ENCODE measurements at regions not wholly inside any gene's neighbourhood (a gene's known extent, or its start where the extent isn't known, plus 50 kb on each side); places are given as distances from the start of the nearest gene placed in this dataset.

DNA sequence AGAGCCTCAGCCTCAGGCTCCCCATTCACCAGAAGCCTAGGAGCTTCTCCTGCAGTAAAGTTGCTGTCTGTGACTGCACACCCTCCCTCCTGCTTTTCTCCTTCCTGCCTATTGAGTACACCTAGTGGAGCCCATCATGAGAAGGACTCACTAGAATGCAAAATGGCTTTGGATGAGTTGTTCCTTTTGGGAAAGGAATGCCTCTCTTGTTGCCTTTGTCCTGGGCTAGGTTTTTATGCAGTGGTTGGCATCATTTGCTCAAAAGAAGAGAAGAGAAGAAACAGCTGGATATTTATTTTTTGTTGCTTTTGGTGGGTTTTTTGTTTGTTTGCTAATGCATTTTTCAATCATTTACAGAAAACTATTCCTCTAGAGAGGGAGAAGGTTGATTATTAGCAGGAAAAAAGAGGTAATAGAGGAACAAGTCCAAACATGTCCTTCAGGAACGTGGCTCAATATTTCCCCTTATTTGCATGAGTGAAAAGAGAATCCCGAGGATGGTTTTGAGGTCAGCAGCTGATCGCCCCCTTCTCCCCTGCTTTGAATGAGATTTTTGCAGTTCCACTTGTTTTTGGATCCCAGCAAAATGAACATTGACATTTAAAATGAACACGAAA, 369.9 kb upstream of the NRP1 start:
- no peaks in the 10 kb centered on the region for H3K4me1 ChIP-seq (ENCODE audit: insufficient read depth, low read length, poor library complexity, severe bottlenecking)
- no peak overlapping the region for H2AFZ ChIP-seq (ENCODE audit: low read length)
- no peaks in the 10 kb centered on the region for H3K27me3 ChIP-seq (ENCODE audit: insufficient read depth, low read length, poor library complexity, severe bottlenecking)
- H3K9ac ChIP-seq (ENCODE audit: low read depth, low read length, poor library complexity, severe bottlenecking): no peak overlapping the region
- no peak overlapping the region for H3K4me2 ChIP-seq (ENCODE audit: low read depth, low read length, poor library complexity, severe bottlenecking)
- no peaks in the 10 kb centered on the region for H3F3A ChIP-seq (ENCODE audit: low read depth)
- H3K9me2 ChIP-seq (replicated peaks; ENCODE audit: low read depth, low read length): no peaks in the 10 kb centered on the region
- TF ChIP-seq, protein P1, sequence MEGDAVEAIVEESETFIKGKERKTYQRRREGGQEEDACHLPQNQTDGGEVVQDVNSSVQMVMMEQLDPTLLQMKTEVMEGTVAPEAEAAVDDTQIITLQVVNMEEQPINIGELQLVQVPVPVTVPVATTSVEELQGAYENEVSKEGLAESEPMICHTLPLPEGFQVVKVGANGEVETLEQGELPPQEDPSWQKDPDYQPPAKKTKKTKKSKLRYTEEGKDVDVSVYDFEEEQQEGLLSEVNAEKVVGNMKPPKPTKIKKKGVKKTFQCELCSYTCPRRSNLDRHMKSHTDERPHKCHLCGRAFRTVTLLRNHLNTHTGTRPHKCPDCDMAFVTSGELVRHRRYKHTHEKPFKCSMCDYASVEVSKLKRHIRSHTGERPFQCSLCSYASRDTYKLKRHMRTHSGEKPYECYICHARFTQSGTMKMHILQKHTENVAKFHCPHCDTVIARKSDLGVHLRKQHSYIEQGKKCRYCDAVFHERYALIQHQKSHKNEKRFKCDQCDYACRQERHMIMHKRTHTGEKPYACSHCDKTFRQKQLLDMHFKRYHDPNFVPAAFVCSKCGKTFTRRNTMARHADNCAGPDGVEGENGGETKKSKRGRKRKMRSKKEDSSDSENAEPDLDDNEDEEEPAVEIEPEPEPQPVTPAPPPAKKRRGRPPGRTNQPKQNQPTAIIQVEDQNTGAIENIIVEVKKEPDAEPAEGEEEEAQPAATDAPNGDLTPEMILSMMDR (conservative IDR thresholded peaks at IDR 0.05; ENCODE audit: low read length): no peak
- no peak for TF ChIP-seq EZH2phosphoT487 (IDR thresholded peaks at IDR 0.05; ENCODE audit: borderline replicate concordance)
- no peaks in the 10 kb centered on the region for H3K36me3 ChIP-seq (ENCODE audit: insufficient read depth, low read length)
- H4K20me1 ChIP-seq (ENCODE audit: insufficient read depth, low read length, poor library complexity, severe bottlenecking): no peaks in the 10 kb centered on the region
- H3K79me2 ChIP-seq (ENCODE audit: insufficient read depth, low read length): no peaks in the 10 kb centered on the region
- H3K4me3 ChIP-seq (ENCODE audit: low read length, poor library complexity, severe bottlenecking): no peak overlapping the region
- no peaks in the 10 kb centered on the region for H3K9me3 ChIP-seq (ENCODE audit: insufficient read depth, low read depth, low read length)

DNA sequence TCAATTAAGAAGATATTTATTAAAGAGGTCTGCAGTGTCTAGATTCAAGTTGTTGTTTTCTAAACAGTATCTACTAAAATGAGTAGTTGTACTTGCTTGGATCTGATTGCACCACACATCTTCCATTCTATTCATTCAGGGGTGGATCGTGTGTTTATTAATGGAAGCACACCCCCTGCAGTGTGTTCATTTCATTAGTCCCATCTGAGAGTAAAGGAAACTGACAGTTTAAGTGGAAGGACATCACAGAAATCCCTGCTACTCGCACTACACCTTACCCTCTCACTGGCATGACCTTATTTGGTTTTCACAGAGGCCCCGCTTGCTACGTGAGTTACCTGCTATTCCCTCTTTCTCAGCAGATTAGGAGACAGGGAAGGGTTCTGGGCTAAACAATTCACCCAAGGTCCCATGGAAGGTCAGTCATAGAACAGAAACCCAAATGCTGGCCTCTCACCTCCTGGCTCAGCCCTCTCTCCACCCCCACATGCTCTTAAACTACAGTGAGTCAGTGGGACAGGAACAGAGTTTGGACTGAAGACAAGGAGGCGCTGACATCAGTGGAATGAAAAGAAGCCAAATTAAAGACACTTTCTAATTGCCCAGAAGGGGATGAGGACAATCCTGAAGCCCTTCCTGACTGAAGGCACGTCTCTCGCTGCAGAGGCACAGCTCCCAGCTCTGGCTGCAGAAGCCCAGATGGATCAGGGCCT, 369.2 kb upstream of the NRP1 start:
- no peak overlapping the region for H2AFZ ChIP-seq (ENCODE audit: low read length)

DNA sequence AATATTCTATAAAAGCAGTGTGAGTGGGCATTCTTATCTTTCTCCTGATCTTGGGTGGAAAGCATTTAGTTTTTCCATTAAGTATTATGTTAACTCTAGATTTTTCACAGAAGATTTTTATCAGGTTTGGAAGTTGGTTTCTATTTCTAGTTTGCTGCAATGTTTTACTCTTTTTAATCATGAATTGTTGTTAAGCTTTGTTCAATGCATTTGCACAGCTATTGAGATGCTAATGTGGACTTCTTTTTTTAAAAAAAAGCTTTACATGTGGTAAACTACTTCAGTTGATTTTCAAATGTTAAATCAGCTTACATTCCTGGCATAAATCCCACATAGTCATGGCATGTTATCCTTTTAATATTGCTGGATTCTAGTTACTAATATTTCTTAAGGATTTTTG, 363.6 kb upstream of the NRP1 start:
- H3K27me3 ChIP-seq (ENCODE audit: insufficient read depth, low read length, poor library complexity, severe bottlenecking): no peaks in the 10 kb centered on the region

More for the DNA sequence above, 369.2 kb upstream of the NRP1 start:
- H3F3A ChIP-seq (ENCODE audit: low read depth): no peaks in the 10 kb centered on the region
- H3K4me2 ChIP-seq (ENCODE audit: low read depth, low read length, poor library complexity, severe bottlenecking): no peak overlapping the region
- H3K9me2 ChIP-seq (replicated peaks; ENCODE audit: low read depth, low read length): no peaks in the 10 kb centered on the region
- no peaks in the 10 kb centered on the region for H3K27me3 ChIP-seq (ENCODE audit: insufficient read depth, low read length, poor library complexity, severe bottlenecking)
- H3K9ac ChIP-seq (ENCODE audit: low read depth, low read length, poor library complexity, severe bottlenecking): no peak overlapping the region
- no peak for TF ChIP-seq EZH2phosphoT487 (IDR thresholded peaks at IDR 0.05; ENCODE audit: borderline replicate concordance)
- TF ChIP-seq, protein P1 (conservative IDR thresholded peaks at IDR 0.05; ENCODE audit: low read length): no peak
- H3K4me1 ChIP-seq (ENCODE audit: insufficient read depth, low read length, poor library complexity, severe bottlenecking): no peaks in the 10 kb centered on the region
- no peaks in the 10 kb centered on the region for H3K9me3 ChIP-seq (ENCODE audit: insufficient read depth, low read depth, low read length)
- no peaks in the 10 kb centered on the region for H3K36me3 ChIP-seq (ENCODE audit: insufficient read depth, low read length)
- no peaks in the 10 kb centered on the region for H4K20me1 ChIP-seq (ENCODE audit: insufficient read depth, low read length, poor library complexity, severe bottlenecking)
- no peak overlapping the region for H3K4me3 ChIP-seq (ENCODE audit: low read length, poor library complexity, severe bottlenecking)
- H3K79me2 ChIP-seq (ENCODE audit: insufficient read depth, low read length): no peaks in the 10 kb centered on the region

More for the DNA sequence above, 363.6 kb upstream of the NRP1 start:
- H3K4me3 ChIP-seq (ENCODE audit: low read length, poor library complexity, severe bottlenecking): no peak overlapping the region
- H3K4me2 ChIP-seq (ENCODE audit: low read depth, low read length, poor library complexity, severe bottlenecking): no peak overlapping the region
- H3K4me1 ChIP-seq (ENCODE audit: insufficient read depth, low read length, poor library complexity, severe bottlenecking): no peaks in the 10 kb centered on the region
- H3K9me2 ChIP-seq (replicated peaks; ENCODE audit: low read depth, low read length): no peaks in the 10 kb centered on the region
- no peak overlapping the region for H2AFZ ChIP-seq (ENCODE audit: low read length)
- no peaks in the 10 kb centered on the region for H3F3A ChIP-seq (ENCODE audit: low read depth)
- no peak overlapping the region for H3K9ac ChIP-seq (ENCODE audit: low read depth, low read length, poor library complexity, severe bottlenecking)
- no peaks in the 10 kb centered on the region for H3K36me3 ChIP-seq (ENCODE audit: insufficient read depth, low read length)
- H3K9me3 ChIP-seq (ENCODE audit: insufficient read depth, low read depth, low read length): no peaks in the 10 kb centered on the region
- no peaks in the 10 kb centered on the region for H4K20me1 ChIP-seq (ENCODE audit: insufficient read depth, low read length, poor library complexity, severe bottlenecking)
- no peaks in the 10 kb centered on the region for H3K79me2 ChIP-seq (ENCODE audit: insufficient read depth, low read length)
- TF ChIP-seq EZH2phosphoT487 (IDR thresholded peaks at IDR 0.05; ENCODE audit: borderline replicate concordance): no peak
- TF ChIP-seq, protein P1 (conservative IDR thresholded peaks at IDR 0.05; ENCODE audit: low read length): no peak
